GM12801 (cell line): ENCODE measurements at regions not wholly inside any gene's neighbourhood (a gene's known extent, or its start where the extent isn't known, plus 50 kb on each side); places are given as distances from the start of the nearest gene placed in this dataset.

ENCODE experiments used
- TF ChIP-seq, protein P1 (sequence below): IDR thresholded peaks from one replicate; pipeline ENCODE4 v1.5.1; 2011; ENCODE audit warnings: control low read depth; ENCODE audit not compliant: insufficient read length; ENCODE audit errors: extremely low read depth

DNA sequence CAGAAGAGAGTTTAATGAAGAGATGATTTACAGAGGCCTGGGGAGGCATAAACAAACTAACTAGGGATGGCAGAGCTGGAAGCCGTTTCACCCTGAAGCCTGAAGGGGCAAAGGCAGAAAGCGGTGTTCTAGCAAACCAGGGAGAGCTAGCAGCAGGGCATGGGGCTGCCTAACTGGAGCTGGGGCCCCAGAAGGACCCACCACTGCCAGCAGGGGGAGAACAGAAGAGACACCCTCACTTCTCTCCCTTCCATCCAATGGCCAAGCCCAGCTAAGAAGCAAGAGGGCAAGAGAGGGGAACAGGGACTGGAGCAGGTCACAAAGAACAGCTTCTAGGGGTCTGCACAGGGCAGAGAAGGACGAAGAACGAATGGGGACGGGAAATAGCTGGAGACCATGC lies 195.5 kb downstream of the KATNAL1 start:
- TF ChIP-seq, protein P1, sequence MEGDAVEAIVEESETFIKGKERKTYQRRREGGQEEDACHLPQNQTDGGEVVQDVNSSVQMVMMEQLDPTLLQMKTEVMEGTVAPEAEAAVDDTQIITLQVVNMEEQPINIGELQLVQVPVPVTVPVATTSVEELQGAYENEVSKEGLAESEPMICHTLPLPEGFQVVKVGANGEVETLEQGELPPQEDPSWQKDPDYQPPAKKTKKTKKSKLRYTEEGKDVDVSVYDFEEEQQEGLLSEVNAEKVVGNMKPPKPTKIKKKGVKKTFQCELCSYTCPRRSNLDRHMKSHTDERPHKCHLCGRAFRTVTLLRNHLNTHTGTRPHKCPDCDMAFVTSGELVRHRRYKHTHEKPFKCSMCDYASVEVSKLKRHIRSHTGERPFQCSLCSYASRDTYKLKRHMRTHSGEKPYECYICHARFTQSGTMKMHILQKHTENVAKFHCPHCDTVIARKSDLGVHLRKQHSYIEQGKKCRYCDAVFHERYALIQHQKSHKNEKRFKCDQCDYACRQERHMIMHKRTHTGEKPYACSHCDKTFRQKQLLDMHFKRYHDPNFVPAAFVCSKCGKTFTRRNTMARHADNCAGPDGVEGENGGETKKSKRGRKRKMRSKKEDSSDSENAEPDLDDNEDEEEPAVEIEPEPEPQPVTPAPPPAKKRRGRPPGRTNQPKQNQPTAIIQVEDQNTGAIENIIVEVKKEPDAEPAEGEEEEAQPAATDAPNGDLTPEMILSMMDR, result no peak

DNA sequence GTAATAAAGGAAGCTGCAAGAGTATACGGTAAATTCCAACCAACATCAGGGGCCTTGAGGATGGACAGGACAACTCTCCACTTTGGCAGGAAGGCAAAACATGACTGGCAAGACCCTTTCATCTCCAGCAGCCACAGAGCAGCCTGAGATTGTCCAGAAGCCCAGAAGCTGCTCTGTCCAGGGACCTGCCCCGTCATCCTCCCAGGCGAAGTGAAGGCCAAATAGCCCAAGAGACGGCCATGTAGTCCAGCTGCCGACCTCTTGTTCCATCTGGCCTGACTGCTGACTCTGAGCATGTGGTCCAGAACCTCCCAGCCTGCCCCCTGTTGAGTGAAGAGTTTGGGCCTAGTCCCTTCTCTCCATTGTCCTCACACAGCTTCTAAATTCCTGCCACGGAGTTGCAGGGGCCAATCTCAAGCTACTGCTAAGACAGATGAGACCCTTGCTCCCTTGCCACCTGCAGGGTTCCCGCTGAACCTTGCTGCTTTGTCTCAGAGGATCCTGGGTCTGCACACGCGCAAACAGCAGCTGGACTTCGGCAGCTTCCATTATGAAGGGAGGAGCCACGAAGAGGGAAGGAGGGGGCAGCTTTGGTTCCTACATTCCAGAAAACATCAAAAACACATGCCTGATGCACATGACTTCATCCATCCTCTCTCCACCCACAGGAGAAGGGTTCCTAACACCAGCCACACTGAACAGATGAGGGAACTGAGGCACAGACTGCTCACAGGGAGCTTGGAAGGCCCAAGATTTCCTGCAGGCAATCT lies 196.9 kb downstream of the KATNAL1 start:
- TF ChIP-seq, protein P1, result no peak

DNA sequence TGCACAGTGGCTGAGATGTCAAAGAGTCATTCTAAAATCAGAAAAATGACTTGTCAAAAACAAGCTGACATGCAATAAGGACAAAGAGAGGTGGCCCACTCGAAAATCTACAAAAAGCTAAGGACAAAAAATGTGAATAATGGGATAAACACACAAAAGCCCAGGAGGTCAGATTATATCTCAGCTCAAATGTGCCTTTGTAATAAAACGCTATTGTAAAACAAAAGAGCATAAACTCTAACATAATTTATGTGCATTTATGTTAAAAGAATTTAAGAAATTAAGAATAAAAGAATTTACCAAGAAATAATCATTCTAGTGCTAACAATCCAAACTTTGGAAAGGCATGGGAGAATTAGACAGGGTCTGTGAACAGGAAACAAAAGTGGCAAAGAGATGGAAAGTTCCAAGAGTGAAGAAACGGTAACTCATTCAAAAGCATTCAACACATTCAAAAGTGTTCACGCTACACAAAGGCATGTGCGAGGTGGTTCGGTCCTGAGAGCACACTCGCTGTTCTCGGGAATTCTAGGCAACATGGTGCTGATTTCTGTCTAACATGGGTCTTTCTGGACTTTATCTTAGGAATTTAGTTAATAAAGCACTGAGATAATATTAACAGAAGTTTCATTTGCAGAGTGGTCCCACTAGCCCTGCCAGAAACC lies 197.7 kb downstream of the KATNAL1 start:
- TF ChIP-seq, protein P1, result no peak

DNA sequence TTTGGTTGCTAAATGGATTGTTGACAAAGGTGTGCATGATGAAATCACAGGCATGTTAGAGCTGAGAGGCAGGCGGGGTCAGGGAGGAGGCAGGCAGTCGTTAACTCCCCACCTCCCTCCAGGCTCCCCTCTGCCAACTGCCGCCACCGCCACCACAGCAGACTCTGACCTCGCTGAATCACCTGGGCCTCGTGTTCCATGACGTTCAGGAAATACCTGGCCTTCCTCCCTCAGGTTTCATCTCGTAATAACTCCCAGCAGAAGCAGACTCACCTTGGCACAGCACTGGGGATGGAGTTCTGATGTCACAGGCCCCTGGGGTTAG lies 198.5 kb downstream of the KATNAL1 start:
- TF ChIP-seq, protein P1, result no peak

DNA sequence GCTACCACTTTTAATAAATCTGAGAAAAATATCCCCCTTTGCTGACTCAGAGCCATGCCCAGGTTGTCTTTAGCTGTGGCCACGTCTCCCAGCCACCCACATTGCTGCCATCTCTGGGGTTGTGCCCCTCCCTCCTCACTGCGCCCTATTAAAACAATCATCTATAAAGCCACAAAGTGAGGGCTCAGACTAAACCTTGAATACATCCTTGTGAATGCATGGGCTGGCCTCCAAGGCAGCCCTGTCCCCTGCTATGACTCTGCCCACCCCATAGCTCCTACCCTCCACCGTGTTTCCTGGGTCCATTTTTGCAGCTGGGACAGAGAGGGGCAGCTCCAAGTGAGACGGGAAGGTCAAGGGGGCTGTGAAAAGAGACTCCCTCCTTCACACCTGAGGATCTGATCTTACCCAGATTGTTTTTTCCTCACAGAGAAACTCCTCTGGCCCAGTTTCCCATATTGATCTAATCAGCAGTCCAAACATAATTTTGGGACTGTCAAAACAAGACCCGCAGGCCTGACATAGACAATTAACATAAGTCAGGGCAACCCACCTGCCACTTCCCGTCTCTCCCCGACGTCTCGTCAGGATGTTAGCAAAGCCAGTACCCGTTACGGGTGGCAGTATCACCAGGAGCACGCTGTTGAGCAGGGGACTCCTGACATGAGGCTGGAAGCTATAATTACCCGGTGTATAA lies 199.0 kb downstream of the KATNAL1 start:
- TF ChIP-seq, protein P1, result no peak

DNA sequence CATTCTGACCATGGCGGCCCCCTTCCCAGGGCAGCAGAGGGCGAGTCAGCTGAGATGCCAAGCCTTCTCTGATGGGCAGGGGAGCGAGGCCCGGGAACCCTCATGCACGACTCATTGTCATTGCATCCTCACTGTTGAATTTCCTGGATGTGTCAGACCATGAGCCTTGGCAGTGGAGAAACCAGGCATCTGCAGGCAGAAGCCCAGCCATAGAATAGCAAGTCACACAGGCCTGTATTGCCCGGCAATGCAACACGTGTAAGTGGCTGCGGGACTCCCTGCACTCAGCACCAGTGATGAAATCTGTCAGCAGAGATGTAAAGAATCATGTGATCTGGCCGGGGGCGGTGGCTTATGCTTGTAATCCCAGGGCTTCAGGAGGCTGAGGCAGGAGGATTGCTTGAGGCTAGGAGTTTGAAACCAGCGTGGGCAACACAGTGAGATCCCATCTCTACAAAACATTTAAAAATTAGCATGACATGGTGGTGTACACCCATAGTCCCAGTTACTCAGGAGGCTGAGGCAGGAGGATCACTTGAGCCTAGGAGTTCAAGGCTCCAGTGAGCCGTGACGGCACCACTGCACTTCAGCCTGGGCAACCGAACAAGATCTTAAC lies 199.7 kb downstream of the KATNAL1 start:
- TF ChIP-seq, protein P1, result no peak

DNA sequence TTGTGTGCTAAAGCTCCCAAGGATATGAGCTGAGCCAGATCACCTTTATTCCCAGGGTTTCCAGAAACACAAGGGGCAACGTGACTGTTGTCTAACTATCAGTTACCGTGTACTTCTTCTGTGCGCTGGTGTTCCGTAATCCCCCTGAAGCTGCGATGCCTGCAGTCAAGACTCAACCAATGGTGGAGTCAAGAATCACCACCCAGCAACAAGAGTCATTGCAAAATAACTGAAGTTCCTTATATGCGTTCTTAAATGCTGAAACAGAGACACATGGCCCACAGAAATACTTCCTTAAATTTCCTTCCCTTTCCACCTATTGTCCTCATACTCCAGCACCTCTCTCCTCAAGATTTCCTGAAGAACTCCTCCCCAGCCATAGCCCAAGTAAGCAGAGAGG lies 200.2 kb downstream of the KATNAL1 start:
- TF ChIP-seq, protein P1, result no peak
